WTC11 (cell line): ENCODE measurements at regions not wholly inside any gene's neighbourhood (a gene's known extent, or its start where the extent isn't known, plus 50 kb on each side); places are given as distances from the start of the nearest gene placed in this dataset.

Experiments
- ATAC-seq: fragments of 200-7000 bp; cut with Tn5 transposase; 2 replicates; pipeline ENCODE4 v1.10.0; 2021; ENCODE audit warnings: mild to moderate bottlenecking, moderate library complexity
- CTCF ChIA-PET: fragments of 300-600 bp; sonication (Branson Sonifier 250); formaldehyde crosslinking; loops from one replicate; lab custom pipeline; 2021; ENCODE audit warnings: antibody characterized with exemption; lab: Charles Lee
- POLR2A ChIA-PET: fragments of 350-600 bp; sonication (Branson Sonifier 250); formaldehyde crosslinking; loops from one replicate; lab custom pipeline; 2021; ENCODE audit warnings: antibody characterized with exemption; lab: Charles Lee
- DNase-seq: peaks from one replicate; pipeline ENCODE4 v3.0.0; 2021; ENCODE audit warnings: low spot score
- H3K27ac Mint-ChIP-seq: 2 replicates; pipeline ENCODE4 v1.8.0; 2021; ENCODE audit warnings: mixed read lengths
- H3K27me3 Mint-ChIP-seq: 2 replicates; pipeline ENCODE4 v1.8.0; 2021; ENCODE audit warnings: low read depth, mild to moderate bottlenecking, moderate library complexity, mixed read lengths
- H3K36me3 Mint-ChIP-seq: 2 replicates; pipeline ENCODE4 v1.8.0; 2021; ENCODE audit warnings: mixed read lengths
- H3K4me1 Mint-ChIP-seq: 2 replicates; pipeline ENCODE4 v1.8.0; 2022; ENCODE audit warnings: mixed read lengths
- H3K4me3 Mint-ChIP-seq: 2 replicates; pipeline ENCODE4 v1.8.0; 2021; ENCODE audit warnings: mild to moderate bottlenecking, moderate library complexity, mixed read lengths
- H3K9me3 Mint-ChIP-seq: 2 replicates; pipeline ENCODE4 v1.8.0; 2021; ENCODE audit warnings: mixed read lengths
- AR ChIP-seq: fragments of 250-450 bp; sonication (Bioruptor Pico); IDR thresholded peaks from 2 replicates; pipeline ENCODE4 v1.9.0; 2021; ENCODE audit warnings: mild to moderate bottlenecking
- CBFB ChIP-seq: sonication (generic); formaldehyde crosslinking; IDR thresholded peaks from 2 replicates; pipeline ENCODE4 v1.8.1; 2022; ENCODE audit warnings: mild to moderate bottlenecking, low read depth, missing genetic modification reagents
- EMX1 ChIP-seq: fragments of 250-450 bp; sonication (Bioruptor Pico); IDR thresholded peaks from 2 replicates; pipeline ENCODE4 v1.8.0; 2021; ENCODE audit warnings: mild to moderate bottlenecking
- ETV6 ChIP-seq: sonication (generic); formaldehyde crosslinking; IDR thresholded peaks from 2 replicates; pipeline ENCODE4 v1.8.1; 2022; ENCODE audit warnings: mild to moderate bottlenecking, missing genetic modification reagents
- FOXP4 ChIP-seq: sonication (generic); formaldehyde crosslinking; IDR thresholded peaks from 2 replicates; pipeline ENCODE4 v1.8.0; 2022; ENCODE audit warnings: mild to moderate bottlenecking, missing genetic modification reagents
- KAT7 ChIP-seq: sonication (generic); formaldehyde crosslinking; IDR thresholded peaks from 2 replicates; pipeline ENCODE4 v1.8.1; 2023; ENCODE audit warnings: missing genetic modification reagents, mild to moderate bottlenecking, borderline replicate concordance
- MYBL2 ChIP-seq: sonication (generic); formaldehyde crosslinking; IDR thresholded peaks from 2 replicates; pipeline ENCODE4 v1.8.1; 2023; ENCODE audit warnings: mild to moderate bottlenecking, moderate library complexity, missing genetic modification reagents
- TEAD1 ChIP-seq: sonication (generic); formaldehyde crosslinking; IDR thresholded peaks from 2 replicates; pipeline ENCODE4 v1.8.0; 2022; ENCODE audit warnings: mild to moderate bottlenecking, missing genetic modification reagents
- ZNF121 ChIP-seq: sonication (generic); formaldehyde crosslinking; IDR thresholded peaks from 2 replicates; pipeline ENCODE4 v1.8.0; 2023; ENCODE audit warnings: missing genetic modification reagents
- ZNF138 ChIP-seq: sonication (generic); formaldehyde crosslinking; conservative IDR thresholded peaks from 2 replicates; pipeline ENCODE4 v1.8.1; 2022; ENCODE audit warnings: mild to moderate bottlenecking, moderate library complexity, missing genetic modification reagents
- ZNF512 ChIP-seq: sonication (generic); formaldehyde crosslinking; IDR thresholded peaks from 2 replicates; pipeline ENCODE4 v1.8.1; 2022; ENCODE audit warnings: missing genetic modification reagents, borderline replicate concordance
- ZNF532 ChIP-seq: fragments of 250-450 bp; sonication (Bioruptor Pico); IDR thresholded peaks from 2 replicates; pipeline ENCODE4 v1.9.0; 2021; ENCODE audit warnings: mild to moderate bottlenecking, borderline replicate concordance

- CTCF ChIA-PET = interaction anchor here (1.4 kb wide), 1 partner anchor 196 kb away, joined by 6 read pairs; no protein-coding TSS in a partner anchor
- POLR2A ChIA-PET = no interaction called here
- DNase-seq (no peak), ATAC-seq (peak; percentile 80)
- peaks cover 74% of the 10 kb centered on the region for H3K4me1 Mint-ChIP-seq
- peaks cover 4% of the 10 kb centered on the region for H3K27me3 Mint-ChIP-seq
- H3K9me3 Mint-ChIP-seq = peaks cover 9% of the 10 kb centered on the region; the same call in 1 of the 2 replicates
- H3K27ac Mint-ChIP-seq = peak overlapping the region; percentile 80
- H3K36me3 Mint-ChIP-seq = no peaks in the 10 kb centered on the region
- peak overlapping the region; percentile 41; the same call in 1 of the 2 replicates for H3K4me3 Mint-ChIP-seq
- TF ChIP-seq ETV6 (CRISPR knock-in tag) = peak; percentile 79; the same call in 1 of the 2 replicates
- 0 out of 2 replicates have a peak, but pooled peaks have one; percentile 28 for TF ChIP-seq FOXP4 (CRISPR knock-in tag)
- TF ChIP-seq AR (CRISPR knock-in tag) = 0 out of 2 replicates have a peak, but pooled peaks have one; percentile 52
- no peak for TF ChIP-seq MYBL2 (CRISPR knock-in tag)
Measured at GRCh38 chr14:61930101-61930857, 168.1 kb downstream of the SNAPC1 start.

GRCh38 chr14:61932974-61933373 lies 170.8 kb downstream of the SNAPC1 start:
- H3K27me3 Mint-ChIP-seq = peaks cover 4% of the 10 kb centered on the region
- DNase-seq (no peak), ATAC-seq (no peak)
- no peak for TF ChIP-seq KAT7
- TF ChIP-seq ZNF138 (CRISPR knock-in tag) = no peak
- TF ChIP-seq TEAD1 (CRISPR knock-in tag) = no peak
- no peak for TF ChIP-seq CBFB (CRISPR knock-in tag)
- TF ChIP-seq EMX1 = no peak
- TF ChIP-seq ZNF532 = no peak
- TF ChIP-seq ZNF121 (CRISPR knock-in tag) = no peak
- TF ChIP-seq ZNF512 (CRISPR knock-in tag) = no peak
- H3K4me3 Mint-ChIP-seq = no peak overlapping the region
- H3K27ac Mint-ChIP-seq = no peak overlapping the region
- POLR2A ChIA-PET = no interaction called here
- CTCF ChIA-PET = interaction anchor here (1.3 kb wide), 1 partner anchor 40 kb away, joined by 7 read pairs; no protein-coding TSS in a partner anchor
- H3K4me1 Mint-ChIP-seq = peaks cover 63% of the 10 kb centered on the region
- H3K36me3 Mint-ChIP-seq = no peaks in the 10 kb centered on the region
- H3K9me3 Mint-ChIP-seq = peaks cover 9% of the 10 kb centered on the region; the same call in 1 of the 2 replicates
